ENCODE measurements at regions not wholly inside any gene's neighbourhood (a gene's known extent, or its start where the extent isn't known, plus 50 kb on each side); places are given as distances from the start of the nearest gene placed in this dataset.

DNA sequence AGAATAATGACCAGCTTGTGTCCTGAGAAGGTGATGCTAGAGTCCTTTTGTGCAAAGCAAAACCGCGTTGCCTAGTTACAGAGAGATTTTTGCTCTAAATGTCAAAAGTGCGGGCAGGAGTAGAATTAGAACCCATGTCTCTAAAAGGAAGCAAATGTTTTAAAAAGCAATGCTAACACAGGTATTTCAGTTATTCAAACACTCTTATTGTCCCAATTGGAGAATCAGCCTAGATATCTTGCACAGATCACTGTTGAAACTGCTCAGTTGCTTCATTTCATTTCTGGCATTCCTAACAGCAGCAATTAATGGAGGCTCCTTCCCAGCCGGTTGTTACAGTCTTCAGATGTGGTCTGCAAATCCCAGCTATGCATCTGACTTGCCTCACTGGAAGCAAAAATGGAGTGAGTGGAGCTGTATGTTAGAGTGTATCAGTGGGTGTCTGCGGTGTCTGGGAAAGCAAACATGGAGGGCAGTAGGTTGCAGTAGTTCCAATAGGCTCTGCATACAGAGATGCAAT lies 55.6 kb upstream of the SEMA6D start:
- TF ChIP-seq, protein P1, sequence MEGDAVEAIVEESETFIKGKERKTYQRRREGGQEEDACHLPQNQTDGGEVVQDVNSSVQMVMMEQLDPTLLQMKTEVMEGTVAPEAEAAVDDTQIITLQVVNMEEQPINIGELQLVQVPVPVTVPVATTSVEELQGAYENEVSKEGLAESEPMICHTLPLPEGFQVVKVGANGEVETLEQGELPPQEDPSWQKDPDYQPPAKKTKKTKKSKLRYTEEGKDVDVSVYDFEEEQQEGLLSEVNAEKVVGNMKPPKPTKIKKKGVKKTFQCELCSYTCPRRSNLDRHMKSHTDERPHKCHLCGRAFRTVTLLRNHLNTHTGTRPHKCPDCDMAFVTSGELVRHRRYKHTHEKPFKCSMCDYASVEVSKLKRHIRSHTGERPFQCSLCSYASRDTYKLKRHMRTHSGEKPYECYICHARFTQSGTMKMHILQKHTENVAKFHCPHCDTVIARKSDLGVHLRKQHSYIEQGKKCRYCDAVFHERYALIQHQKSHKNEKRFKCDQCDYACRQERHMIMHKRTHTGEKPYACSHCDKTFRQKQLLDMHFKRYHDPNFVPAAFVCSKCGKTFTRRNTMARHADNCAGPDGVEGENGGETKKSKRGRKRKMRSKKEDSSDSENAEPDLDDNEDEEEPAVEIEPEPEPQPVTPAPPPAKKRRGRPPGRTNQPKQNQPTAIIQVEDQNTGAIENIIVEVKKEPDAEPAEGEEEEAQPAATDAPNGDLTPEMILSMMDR (IDR thresholded peaks at IDR 0.05 in 2 of 3, conservative IDR thresholded peaks at IDR 0.05 in 1 of 3; ENCODE audit: borderline replicate concordance in 1 of 3, insufficient read depth in 1 of 3, low read depth in 2 of 3, low read length in 2 of 3): no peak
- TF ChIP-seq POLR2AphosphoS5 (IDR thresholded peaks at IDR 0.05; ENCODE audit: low read depth, low read length) (no peak), POLR2A (IDR thresholded peaks at IDR 0.05; ENCODE audit: borderline replicate concordance, extremely low read depth, insufficient read depth, insufficient read length) (no peak), RAD21 (IDR thresholded peaks at IDR 0.05; ENCODE audit: low read depth) (no peak), SP1 (IDR thresholded peaks at IDR 0.05; ENCODE audit: low read depth) (no peak), EZH2 (IDR thresholded peaks at IDR 0.05) (no peak)

All from HCT116 (cell line).